ENCODE measurements at regions not wholly inside any gene's neighbourhood (a gene's known extent, or its start where the extent isn't known, plus 50 kb on each side); places are given as distances from the start of the nearest gene placed in this dataset.
"Not testable (repeated sequence)": the region's sequence is repeated elsewhere in the genome, so short reads cannot be mapped to it uniquely, and the experiment has no call there.

DNA sequence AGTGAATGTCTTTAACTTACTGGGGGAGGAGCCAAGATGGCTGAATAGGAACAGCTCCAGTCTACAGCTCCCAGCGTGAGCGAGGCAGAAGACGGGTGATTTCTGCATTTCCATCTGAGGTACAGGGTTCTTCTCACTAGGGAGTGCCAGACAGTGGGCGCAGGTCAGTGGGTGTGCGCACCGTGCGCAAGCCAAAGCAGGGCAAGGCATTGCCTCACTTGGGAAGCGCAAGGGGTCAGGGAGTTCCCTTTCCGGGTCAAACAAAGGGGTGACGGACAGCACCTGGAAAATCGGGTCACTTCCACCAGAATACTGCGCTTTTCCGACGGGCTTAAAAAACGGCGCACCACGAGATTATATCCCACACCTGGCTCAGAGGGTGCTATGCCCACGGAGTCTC is 187.3 kb downstream of the CHIC2 start:
- TF ChIP-seq ZNF274 (IDR thresholded peaks at IDR 0.05; ENCODE audit: low read depth, low read length); YY1 (IDR thresholded peaks at IDR 0.05; ENCODE audit: insufficient read depth, insufficient read length): not testable (repeated sequence)
